GM19438 (cell line): ENCODE measurements at regions not wholly inside any gene's neighbourhood (a gene's known extent, or its start where the extent isn't known, plus 50 kb on each side); places are given as distances from the start of the nearest gene placed in this dataset.

Source experiments
- ATAC-seq: cut with Tn5 transposase; IDR thresholded peaks from one replicate; pipeline ENCODE4 v1.9.1; 2021; ENCODE audit warnings: low read depth; ENCODE audit not compliant: unreplicated experiment

- ATAC-seq = no peak
Measured at GRCh38 chr2:146954544-146954943, 890.3 kb upstream of the ACVR2A start.

- ATAC-seq = no peak
Measured at GRCh38 chr2:146952696-146953095, 892.1 kb upstream of the ACVR2A start.

DNA sequence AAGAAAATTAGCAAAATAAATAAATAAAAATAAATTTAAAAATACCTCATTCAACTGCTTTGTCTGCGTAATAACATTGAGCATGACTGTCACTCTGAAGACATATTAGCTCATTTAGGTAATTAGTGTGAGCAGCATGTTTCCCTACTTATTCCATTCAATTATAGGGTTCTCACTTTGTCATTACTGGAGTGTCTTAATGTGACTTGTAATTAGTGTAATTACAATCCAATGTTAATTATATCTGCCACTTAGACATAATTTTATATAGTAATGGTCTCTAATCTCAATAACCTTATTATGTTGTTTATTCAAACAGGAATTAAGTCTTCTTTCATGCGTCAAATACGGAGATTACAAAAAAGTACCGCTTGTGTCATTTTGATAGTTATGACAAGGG, 893.9 kb upstream of the ACVR2A start:
- no peak for ATAC-seq

DNA sequence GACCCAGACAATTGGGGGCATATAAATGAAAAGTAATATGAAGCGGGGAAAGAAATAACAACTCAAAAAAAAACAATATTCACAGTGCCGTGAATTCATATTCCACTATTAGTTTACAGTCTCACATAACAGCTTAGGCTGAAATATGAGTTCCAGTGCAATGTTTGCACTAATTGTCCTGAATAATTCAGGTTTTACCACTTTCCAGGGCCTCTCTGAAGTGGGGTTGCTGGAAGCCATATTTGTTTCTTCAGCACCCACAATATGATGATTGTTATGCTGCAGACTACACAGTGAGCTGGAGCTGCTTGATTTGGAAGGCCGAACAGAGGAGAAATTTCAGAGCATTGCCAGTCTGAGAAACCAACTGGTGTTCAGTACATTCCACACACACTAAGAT, 894.5 kb upstream of the ACVR2A start:
- ATAC-seq = no peak

- ATAC-seq = no peak
Measured at GRCh38 chr2:146949400-146949799, 895.4 kb upstream of the ACVR2A start.

GRCh38 chr2:146944601-146945000, 900.2 kb upstream of the ACVR2A start:
- no peak for ATAC-seq

DNA sequence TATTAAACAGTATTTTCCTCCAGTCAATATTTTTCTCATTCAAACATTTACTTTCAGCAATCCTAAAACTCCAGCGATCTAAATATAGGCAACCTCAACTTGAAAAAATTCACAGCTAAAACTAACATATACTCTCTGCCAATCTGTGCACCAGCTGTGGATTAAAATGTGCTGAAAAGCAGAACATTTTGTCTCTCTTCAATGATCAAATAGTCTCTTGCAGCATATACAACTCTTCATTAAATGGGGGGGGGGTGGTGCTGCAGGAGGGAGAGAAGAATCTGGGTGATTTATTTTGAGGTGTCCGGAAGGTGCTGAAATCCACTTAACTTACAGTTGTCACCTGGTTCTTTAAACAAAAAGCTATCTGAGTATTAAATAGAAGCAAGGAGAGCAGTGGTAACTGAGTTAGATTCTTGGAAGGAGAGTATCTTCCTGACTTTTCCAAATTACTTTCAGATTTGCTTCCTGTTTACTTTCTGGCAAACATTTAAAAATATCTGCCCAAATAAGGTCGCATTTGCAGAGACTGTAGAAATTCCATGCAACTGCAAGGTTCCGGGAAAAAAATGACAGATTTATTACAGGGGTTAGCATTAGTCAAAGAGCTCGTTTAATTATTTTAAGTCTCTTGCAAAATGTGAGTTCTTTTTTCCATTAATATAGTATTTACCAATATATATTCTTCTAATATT, 904.7 kb upstream of the ACVR2A start:
- no peak for ATAC-seq

GRCh38 chr2:146934921-146935320, 909.9 kb upstream of the ACVR2A start:
- no peak for ATAC-seq

- ATAC-seq = no peak
Measured at GRCh38 chr2:146931109-146931508, 913.7 kb upstream of the ACVR2A start.

GRCh38 chr2:146927080-146927711, 917.6 kb upstream of the ACVR2A start:
- ATAC-seq = no peak

DNA sequence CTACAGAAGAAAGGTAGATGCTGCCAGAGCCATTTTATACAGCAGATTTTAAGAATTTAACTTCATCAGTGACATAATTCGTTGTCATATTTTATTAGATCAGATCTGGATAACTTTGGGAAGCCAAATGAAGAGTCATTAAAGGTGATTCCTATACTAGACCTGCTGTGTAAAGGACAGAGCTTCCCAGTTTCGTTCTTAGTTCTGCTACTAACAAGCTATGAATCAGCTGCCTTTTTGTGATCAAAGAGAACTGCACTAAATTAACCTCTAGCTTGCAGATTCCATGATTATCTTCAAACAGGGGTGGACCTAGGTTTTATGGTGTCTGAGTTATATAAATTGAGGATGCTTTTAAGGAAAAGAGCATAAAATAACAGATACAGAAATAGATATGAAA, 926.5 kb upstream of the ACVR2A start:
- no peak for ATAC-seq

DNA sequence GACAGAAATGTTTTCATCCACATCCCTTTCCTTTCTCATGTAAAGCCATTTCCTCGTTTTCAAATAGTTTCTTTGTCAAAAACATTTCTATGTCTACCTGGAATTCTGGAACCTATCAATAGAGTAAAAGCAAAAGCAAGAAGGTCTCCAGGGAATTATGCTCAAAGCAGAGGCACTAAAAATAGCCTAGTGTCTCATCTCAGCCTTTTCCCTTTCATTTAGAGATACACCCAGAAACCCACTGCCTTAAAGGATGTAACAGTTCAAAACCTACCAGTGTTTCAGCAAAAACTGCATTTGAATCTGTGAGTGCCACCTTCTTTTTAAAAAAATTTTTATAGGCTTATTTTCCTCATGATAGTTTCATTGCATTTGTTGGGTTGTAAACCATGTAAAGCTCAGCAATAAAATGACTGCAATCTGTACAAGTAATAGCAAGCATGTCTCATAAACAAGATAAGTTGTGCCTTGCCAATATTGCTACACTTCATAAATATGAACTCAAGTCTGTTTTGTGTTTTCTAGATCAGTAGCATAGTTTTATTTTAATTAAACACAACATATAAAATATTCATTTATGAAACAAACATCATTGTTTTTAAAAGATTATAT, 927.3 kb upstream of the ACVR2A start:
- no peak for ATAC-seq

- no peak for ATAC-seq
Measured at GRCh38 chr2:146916914-146917313, 927.9 kb upstream of the ACVR2A start.

GRCh38 chr2:146913476-146913875, 931.4 kb upstream of the ACVR2A start:
- no peak for ATAC-seq

DNA sequence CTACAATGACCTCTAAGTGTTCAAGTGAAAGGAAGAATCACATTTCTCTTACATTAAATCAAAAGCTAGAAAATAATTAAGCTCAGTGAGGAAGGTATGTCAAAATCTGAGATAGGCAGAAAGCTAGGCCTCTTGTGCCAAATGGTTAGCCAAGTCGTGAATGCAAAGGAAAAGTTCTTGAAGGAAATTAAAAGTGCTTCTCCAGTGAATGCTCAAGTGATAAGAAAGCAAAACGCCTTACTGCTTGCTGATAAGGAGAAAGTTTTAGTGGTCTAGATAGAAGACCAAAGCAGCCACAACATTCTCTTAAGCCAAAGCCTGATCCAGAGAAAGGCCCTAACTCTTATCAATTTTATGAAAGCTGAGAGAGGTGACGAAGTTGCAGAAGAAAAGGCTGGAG, 932.3 kb upstream of the ACVR2A start:
- ATAC-seq = no peak

GRCh38 chr2:146908776-146909175, 936.1 kb upstream of the ACVR2A start:
- no peak for ATAC-seq

DNA sequence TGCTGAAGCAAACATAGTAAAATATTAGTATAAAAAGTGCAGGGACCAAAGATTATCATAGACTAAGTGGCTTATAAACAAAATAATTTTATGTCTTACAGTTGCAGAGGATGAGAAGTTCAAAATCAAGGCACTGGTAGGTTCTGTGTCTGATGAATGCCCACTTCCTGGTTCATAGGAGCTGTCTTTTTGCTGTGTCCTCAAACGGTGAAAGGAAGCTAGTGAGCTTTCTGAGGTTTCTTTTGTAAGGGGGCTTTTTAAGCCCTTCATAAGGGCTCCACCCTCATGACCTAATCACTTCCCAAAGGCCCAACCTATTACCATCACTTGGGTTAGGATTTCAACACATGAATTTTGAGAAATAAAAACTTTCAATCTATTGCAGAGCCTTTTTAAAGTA, 946.7 kb upstream of the ACVR2A start:
- ATAC-seq = no peak

DNA sequence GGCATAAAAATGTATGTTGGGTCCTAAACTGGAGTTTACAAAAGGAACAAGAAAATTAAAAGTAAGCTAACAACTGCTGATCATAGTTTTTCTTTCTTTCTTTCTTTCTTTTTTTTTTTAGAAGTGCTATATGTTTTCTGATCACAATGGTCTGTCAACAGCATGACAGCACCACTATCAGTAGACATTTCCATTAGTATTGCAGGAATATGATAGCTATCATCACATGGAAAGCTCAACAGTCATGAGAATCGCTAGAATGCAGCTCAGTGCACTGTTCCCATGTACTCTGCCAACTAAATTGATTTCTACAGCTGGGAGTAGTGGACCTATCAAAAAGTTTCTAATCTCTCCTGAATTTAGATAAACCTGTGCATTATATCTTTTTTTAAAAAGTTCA, 950.3 kb upstream of the ACVR2A start:
- ATAC-seq = no peak

GRCh38 chr2:146893500-146894041, 951.3 kb upstream of the ACVR2A start:
- no peak for ATAC-seq

GRCh38 chr2:146890491-146890890, 954.3 kb upstream of the ACVR2A start:
- no peak for ATAC-seq

- no peak for ATAC-seq
Measured at GRCh38 chr2:146879882-146880281, 964.9 kb upstream of the ACVR2A start.

DNA sequence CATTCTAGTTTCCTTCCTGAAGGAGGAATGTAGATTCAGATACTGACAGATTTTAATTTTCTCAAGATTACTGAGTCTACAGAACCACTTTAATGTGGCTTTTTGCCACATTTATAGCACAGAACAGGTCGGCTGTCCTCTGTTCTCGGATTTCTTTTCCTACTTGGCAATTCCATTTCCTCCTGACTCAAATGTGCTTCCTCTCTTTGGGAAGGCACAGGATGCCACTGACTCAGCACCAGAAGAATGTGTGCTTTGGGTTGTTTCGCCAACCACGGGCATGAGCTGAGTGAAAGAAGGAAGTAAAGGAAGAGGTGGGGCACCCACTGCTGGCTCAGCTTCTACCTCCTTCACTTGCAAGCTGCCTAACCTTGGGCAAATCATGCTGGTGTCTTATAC, 970.6 kb upstream of the ACVR2A start:
- no peak for ATAC-seq
